Upper lobe of left lung (tissue), 6 donors: ENCODE measurements at regions not wholly inside any gene's neighbourhood (a gene's known extent, or its start where the extent isn't known, plus 50 kb on each side); places are given as distances from the start of the nearest gene placed in this dataset.

Source experiments
- ATAC-seq, 2 donors: fragments of 200-7000 bp; cut with Tn5 transposase; one replicate each; pipeline ENCODE4 v1.9.1; 2022; ENCODE audit warnings: mild to moderate bottlenecking in 2 of 2, moderate library complexity in 2 of 2; ENCODE audit not compliant: low FRiP score in 2 of 2
- DNase-seq, 2 donors: peaks; one replicate each; pipeline ENCODE4 v3.0.0-alpha.2; 2019 to 2020
- H3K27ac ChIP-seq, 4 donors: fragments of 200-600 bp; sonication (generic); one replicate each; pipeline ENCODE4 v1.5.1; 2016 to 2019
- H3K27me3 ChIP-seq, 4 donors: fragments of 200-600 bp; sonication (generic); one replicate each; pipeline ENCODE4 v1.5.1; 2017 to 2019
- H3K36me3 ChIP-seq, 4 donors: fragments of 200-600 bp; sonication (generic); one replicate each; pipeline ENCODE4 v1.5.1; 2016 to 2019
- H3K4me1 ChIP-seq, 4 donors: fragments of 200-600 bp; sonication (generic); one replicate each; pipeline ENCODE4 v1.5.1; 2018 to 2019
- H3K4me3 ChIP-seq, 4 donors: fragments of 200-600 bp; sonication (generic); one replicate each; pipeline ENCODE4 v1.5.1; 2017 to 2019; ENCODE audit warnings: mild to moderate bottlenecking in 2 of 4, moderate library complexity in 1 of 4
- H3K9me3 ChIP-seq, 4 donors: fragments of 200-600 bp; sonication (generic); one replicate each; pipeline ENCODE4 v1.5.1; 2018 to 2019
- EP300 ChIP-seq, 4 donors: sonication (generic); formaldehyde crosslinking; IDR thresholded peaks; one replicate each; pipeline ENCODE4 v1.5.1; 2017; ENCODE audit warnings: antibody characterized with exemption in 4 of 4, control low read depth in 2 of 4
- POLR2A ChIP-seq, 4 donors: fragments of 450-650 bp; IDR thresholded peaks; one replicate each; pipeline ENCODE4 v1.5.1; 2016 to 2017; ENCODE audit warnings: antibody characterized with exemption in 4 of 4, mild to moderate bottlenecking in 2 of 4
- POLR2AphosphoS5 ChIP-seq, 2 donors: sonication (generic); formaldehyde crosslinking; IDR thresholded peaks; one replicate each; pipeline ENCODE4 v1.5.1; 2017; ENCODE audit warnings: antibody characterized with exemption in 2 of 2
- WGBS, 2 donors: methylation state at CpG; one replicate each; pipeline ENCODE4 v1.1.5; 2017 to 2018; 5-methylcytosine and 5-hydroxymethylcytosine counted together
- TF ChIP-seq, protein P1 (sequence below), 6 experiments: fragments of 450-650 bp in 4 of 6; fragments of 200-600 bp in 2 of 6; sonication (generic) in 2 of 6; IDR thresholded peaks; one replicate each; pipeline ENCODE4 v1.5.1; 2016 to 2019; ENCODE audit warnings: antibody characterized with exemption in 6 of 6
- donor health status: DM: no; HTN: no; CAD: no; lungs with moderate emphysema.
- donor health status: DM: no; HTN: yes; CAD: no; lungs with severe emphysema.

DNA sequence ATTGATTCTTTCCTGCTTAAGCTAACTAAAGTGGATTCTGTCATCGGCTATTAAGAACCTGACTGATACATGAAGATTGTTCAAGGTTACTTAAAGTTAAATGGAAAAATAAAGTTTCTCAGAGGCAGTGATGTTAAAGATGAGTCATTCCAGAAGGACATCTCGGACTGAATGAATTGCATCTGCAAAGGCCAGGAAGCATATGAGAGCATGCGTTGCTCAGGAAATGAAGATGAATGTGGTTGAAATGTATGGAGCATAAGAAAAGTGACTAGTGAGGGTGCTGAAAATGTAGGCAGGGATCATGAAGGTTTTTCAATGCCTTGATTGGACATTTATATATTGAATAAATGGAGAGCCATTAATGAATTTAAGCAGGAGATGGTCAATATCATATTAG, 133.9 kb upstream of the GHITM start:
- no peak overlapping the region for H3K4me3 ChIP-seq
- no peaks in the 10 kb centered on the region for H3K27me3 ChIP-seq
- no peak for ATAC-seq
- no peaks in the 10 kb centered on the region for H3K9me3 ChIP-seq
- 57 to 66% methylated on average over 3 of the region's 3 CpGs for whole genome bisulfite sequencing, 2 donors
- TF ChIP-seq POLR2AphosphoS5 (IDR thresholded peaks at IDR 0.05) (no peak), EP300 (IDR thresholded peaks at IDR 0.05) (no peak), POLR2A (IDR thresholded peaks at IDR 0.05) (no peak)
- TF ChIP-seq, protein P1, sequence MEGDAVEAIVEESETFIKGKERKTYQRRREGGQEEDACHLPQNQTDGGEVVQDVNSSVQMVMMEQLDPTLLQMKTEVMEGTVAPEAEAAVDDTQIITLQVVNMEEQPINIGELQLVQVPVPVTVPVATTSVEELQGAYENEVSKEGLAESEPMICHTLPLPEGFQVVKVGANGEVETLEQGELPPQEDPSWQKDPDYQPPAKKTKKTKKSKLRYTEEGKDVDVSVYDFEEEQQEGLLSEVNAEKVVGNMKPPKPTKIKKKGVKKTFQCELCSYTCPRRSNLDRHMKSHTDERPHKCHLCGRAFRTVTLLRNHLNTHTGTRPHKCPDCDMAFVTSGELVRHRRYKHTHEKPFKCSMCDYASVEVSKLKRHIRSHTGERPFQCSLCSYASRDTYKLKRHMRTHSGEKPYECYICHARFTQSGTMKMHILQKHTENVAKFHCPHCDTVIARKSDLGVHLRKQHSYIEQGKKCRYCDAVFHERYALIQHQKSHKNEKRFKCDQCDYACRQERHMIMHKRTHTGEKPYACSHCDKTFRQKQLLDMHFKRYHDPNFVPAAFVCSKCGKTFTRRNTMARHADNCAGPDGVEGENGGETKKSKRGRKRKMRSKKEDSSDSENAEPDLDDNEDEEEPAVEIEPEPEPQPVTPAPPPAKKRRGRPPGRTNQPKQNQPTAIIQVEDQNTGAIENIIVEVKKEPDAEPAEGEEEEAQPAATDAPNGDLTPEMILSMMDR (IDR thresholded peaks at IDR 0.05): no peak
- no peaks in the 10 kb centered on the region for H3K36me3 ChIP-seq
- no peaks in the 10 kb centered on the region for H3K4me1 ChIP-seq
- DNase-seq: no peak
- no peak overlapping the region for H3K27ac ChIP-seq

DNA sequence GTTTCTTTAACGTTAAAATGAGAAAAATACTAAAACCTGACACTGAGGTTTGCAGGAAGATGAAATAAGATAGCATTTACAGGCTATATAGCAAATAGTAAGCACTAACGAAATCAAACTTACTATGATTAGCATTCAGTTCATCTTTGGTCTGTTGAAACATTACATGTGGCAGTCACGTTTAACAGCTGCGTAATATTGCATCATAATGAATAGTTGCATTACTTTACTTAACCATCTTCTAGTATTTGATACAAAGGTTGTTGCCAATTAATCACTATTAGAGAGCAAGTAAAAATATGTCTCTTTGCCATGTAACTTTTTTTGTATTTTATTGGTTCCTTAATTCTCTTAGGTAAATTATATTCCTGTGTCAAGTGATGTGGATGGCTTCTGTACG, 131.8 kb upstream of the GHITM start:
- no peak overlapping the region for H3K4me3 ChIP-seq
- H3K27ac ChIP-seq: no peak overlapping the region
- TF ChIP-seq, protein P1 (IDR thresholded peaks at IDR 0.05): no peak
- TF ChIP-seq POLR2AphosphoS5 (IDR thresholded peaks at IDR 0.05): no peak
- TF ChIP-seq POLR2A (IDR thresholded peaks at IDR 0.05): no peak
- no peak for TF ChIP-seq EP300 (IDR thresholded peaks at IDR 0.05)
- no peaks in the 10 kb centered on the region for H3K4me1 ChIP-seq
- WGBS, 2 donors: 80 to 83% methylated on average over 5 of the region's 5 CpGs
- H3K9me3 ChIP-seq: no peaks in the 10 kb centered on the region
- ATAC-seq: no peak
- DNase-seq: no peak
- H3K27me3 ChIP-seq: no peaks in the 10 kb centered on the region
- no peaks in the 10 kb centered on the region for H3K36me3 ChIP-seq

DNA sequence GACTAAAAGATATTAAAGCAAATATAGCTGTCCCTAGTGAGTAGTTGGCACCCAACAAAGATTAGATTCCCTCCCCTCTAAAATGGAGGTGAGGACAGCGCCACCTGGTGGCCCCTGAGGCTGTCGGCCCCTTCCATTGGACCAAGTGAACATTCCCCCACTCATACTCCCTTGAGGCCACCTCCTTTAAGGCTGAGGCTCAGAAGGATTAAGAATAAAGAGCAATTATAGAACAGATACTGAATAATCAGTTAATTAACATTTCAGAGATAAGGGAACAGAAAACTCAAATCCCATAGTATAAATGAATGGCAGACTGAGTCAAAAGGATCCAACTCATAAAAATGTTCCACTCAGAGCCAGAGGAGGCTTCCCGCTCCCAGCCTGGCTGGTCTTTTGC, 130.4 kb upstream of the GHITM start:
- DNase-seq: peak in 1 of 2 donors; percentile 22
- TF ChIP-seq, protein P1 (IDR thresholded peaks at IDR 0.05): peak in 5 of 6 experiments; percentile 23 to 37 (median 30)
- TF ChIP-seq EP300 (IDR thresholded peaks at IDR 0.05): no peak
- H3K27ac ChIP-seq: no peak overlapping the region
- no peaks in the 10 kb centered on the region for H3K27me3 ChIP-seq
- no peaks in the 10 kb centered on the region for H3K9me3 ChIP-seq
- H3K36me3 ChIP-seq: no peaks in the 10 kb centered on the region
- no peak for ATAC-seq
- 37 to 93% methylated on average over 1 to 3 of the region's 3 CpGs for WGBS, 2 donors
- H3K4me3 ChIP-seq: no peak overlapping the region
- no peaks in the 10 kb centered on the region for H3K4me1 ChIP-seq

DNA sequence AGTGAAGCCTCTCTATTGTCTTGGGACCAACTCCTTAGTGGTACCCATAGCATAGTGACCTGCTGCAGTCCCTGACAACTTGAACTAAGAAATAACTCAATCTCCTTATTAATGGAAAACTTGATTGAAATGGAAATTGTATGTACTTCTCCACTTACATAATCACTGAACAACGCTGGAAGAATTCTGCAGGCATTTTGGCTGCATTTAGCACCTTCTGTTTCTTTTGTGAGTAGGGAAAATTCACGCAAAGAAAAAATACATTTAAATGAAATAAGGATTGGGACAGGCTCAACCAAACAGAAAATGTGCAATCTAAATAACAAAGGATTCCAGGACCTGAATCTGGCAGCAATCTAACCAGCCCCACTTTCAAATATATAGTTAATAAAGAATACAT, 126.9 kb upstream of the GHITM start:
- Histone ChIP-seq H3K36me3 (no peaks in the 10 kb centered on the region), H3K4me3 (no peak overlapping the region), H3K27me3 (no peaks in the 10 kb centered on the region), H3K27ac (no peak overlapping the region), H3K9me3 (no peaks in the 10 kb centered on the region), H3K4me1 (no peaks in the 10 kb centered on the region)
- DNase-seq: no peak
- WGBS, 2 donors: 62 to 84% methylated on average over 2 of the region's 2 CpGs
- TF ChIP-seq, protein P1 (IDR thresholded peaks at IDR 0.05): no peak
- TF ChIP-seq POLR2A (IDR thresholded peaks at IDR 0.05) (no peak), POLR2AphosphoS5 (IDR thresholded peaks at IDR 0.05) (no peak)
- no peak for ATAC-seq

DNA sequence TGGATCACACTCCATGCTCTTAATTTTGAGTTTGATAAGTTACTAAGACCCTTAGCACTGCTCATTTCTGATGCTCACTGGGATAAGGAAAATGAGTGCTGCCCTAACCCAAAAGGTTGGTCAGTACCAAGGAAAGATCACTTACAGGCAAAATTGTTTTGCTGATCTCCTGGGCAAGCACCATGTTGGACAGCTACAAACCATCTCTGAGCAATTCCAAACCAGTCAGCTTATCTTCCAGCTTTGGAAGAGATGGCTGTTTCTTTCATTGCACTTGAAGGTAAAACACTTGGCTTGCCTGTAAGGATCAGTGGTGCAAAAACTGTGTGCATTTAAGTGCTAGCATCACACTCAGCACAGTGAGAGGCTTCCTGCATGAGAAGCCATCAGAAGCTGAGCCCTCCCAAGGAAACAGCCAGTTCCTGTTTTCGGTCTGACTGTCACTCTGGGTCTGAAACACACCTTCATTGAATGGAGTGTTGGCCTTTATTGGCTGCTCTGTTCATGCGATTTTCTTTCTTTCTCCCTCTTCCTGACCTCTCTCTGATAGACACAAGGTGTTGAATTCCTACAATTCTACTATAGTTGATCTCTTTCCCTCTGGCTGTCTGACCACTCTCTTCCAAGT, 126.4 kb upstream of the GHITM start:
- WGBS, 2 donors: 33 to 39% methylated on average over 2 of the region's 2 CpGs
- no peak for TF ChIP-seq POLR2AphosphoS5 (IDR thresholded peaks at IDR 0.05)
- no peak for TF ChIP-seq POLR2A (IDR thresholded peaks at IDR 0.05)
- TF ChIP-seq, protein P1 (IDR thresholded peaks at IDR 0.05): no peak
- no peak for TF ChIP-seq EP300 (IDR thresholded peaks at IDR 0.05)
- H3K9me3 ChIP-seq: no peaks in the 10 kb centered on the region
- ATAC-seq (no peak), DNase-seq (no peak)
- no peaks in the 10 kb centered on the region for H3K36me3 ChIP-seq
- no peak overlapping the region for H3K27ac ChIP-seq
- H3K27me3 ChIP-seq: no peaks in the 10 kb centered on the region
- no peak overlapping the region for H3K4me3 ChIP-seq
- H3K4me1 ChIP-seq: no peaks in the 10 kb centered on the region
